Coronary artery (tissue), 2 donors: ENCODE measurements at regions not wholly inside any gene's neighbourhood (a gene's known extent, or its start where the extent isn't known, plus 50 kb on each side); places are given as distances from the start of the nearest gene placed in this dataset.

Experiments
- DNase-seq: peaks from one replicate; pipeline ENCODE4 v3.0.0-alpha.2; 2017; ENCODE audit warnings: low spot score
- H3K27ac ChIP-seq, 2 donors: fragments of 200-600 bp; sonication (generic); one replicate each; pipeline ENCODE4 v1.5.1; 2016 to 2019
- H3K4me3 ChIP-seq: fragments of 200-600 bp; sonication (generic); 2 replicates; pipeline ENCODE4 v1.5.1; 2016; ENCODE audit warnings: mild to moderate bottlenecking, moderate library complexity
- TF ChIP-seq, protein P1 (sequence below): fragments of 200-600 bp; sonication (generic); IDR thresholded peaks from one replicate; pipeline ENCODE4 v1.5.1; 2019; ENCODE audit warnings: antibody characterized with exemption

DNA sequence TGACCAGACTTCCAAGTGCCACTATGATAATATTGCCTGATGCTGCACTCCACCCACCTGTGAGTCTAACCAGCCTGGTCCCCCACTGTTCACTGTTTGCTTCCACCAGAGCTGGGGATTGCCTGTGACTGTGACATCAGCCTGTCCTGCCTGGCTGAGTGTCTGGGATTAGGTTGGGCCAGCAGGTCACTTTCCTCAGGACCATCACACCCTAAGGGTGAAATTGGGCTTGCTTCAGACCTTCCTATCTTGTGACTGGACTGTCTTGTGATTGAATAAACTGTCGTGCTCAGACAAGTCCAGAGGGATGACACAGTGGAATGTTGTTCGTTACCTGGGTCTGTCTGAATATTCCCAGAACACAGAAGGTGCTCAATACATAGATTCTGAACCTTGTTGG lies 87.4 kb upstream of the HK2 start:
- TF ChIP-seq, protein P1, sequence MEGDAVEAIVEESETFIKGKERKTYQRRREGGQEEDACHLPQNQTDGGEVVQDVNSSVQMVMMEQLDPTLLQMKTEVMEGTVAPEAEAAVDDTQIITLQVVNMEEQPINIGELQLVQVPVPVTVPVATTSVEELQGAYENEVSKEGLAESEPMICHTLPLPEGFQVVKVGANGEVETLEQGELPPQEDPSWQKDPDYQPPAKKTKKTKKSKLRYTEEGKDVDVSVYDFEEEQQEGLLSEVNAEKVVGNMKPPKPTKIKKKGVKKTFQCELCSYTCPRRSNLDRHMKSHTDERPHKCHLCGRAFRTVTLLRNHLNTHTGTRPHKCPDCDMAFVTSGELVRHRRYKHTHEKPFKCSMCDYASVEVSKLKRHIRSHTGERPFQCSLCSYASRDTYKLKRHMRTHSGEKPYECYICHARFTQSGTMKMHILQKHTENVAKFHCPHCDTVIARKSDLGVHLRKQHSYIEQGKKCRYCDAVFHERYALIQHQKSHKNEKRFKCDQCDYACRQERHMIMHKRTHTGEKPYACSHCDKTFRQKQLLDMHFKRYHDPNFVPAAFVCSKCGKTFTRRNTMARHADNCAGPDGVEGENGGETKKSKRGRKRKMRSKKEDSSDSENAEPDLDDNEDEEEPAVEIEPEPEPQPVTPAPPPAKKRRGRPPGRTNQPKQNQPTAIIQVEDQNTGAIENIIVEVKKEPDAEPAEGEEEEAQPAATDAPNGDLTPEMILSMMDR, result no peak
- Histone ChIP-seq H3K4me3 (no peak overlapping the region), H3K27ac (no peak overlapping the region)
- no peak for DNase-seq

DNA sequence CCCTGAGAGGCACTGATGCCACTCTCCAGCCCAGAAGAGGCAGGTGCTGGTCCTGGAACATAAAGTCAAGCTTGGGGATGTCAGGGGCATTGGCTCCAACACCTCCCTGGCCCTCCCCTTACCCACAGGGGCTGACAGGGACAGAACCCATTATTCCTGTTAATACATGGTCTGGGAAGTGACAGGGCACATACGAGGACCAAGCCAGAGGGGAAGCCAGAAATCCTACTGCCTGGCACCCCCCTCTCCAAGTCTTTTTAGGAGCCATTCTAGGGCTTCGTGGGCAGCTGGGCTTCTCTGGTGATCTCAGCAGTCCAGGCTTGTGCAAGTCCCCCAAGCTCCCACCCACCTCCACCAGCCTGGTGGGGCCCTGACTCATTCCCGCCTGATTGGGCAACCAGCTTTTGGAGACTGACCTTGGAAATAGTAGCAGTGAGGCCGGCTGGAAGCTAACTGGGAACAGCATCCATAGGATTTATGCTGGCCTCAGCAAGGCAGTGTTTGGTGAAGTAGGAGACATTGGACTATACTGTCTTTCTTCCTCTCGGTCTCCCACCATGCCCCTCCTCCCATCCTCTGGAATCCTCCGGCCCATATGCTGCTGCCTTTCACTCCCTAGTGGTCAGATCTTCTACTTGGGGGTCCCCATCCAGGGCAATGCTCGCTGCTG lies 86.4 kb upstream of the HK2 start:
- Histone ChIP-seq H3K27ac (no peak overlapping the region), H3K4me3 (no peak overlapping the region)
- DNase-seq, result no peak
- TF ChIP-seq, protein P1, result no peak

DNA sequence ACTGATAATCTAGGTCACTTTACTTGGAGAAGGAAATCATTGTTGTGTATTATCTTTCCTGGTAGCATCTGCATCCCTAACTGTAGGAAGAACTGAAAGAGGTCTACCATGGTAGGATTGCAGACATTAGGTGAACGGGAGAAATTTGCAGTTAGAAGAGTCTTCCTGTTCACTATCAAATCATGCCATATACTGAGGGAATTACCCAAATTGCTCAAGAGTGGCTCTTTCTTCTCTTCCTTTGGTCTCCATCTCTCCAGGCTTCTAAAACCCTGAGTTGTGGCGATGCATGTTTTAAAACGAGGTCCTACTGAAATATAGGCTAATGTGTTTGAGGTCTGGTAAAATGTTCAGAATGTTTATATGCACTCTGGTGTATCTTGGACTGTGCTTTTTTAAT lies 85.3 kb upstream of the HK2 start:
- Histone ChIP-seq H3K27ac (no peak overlapping the region), H3K4me3 (no peak overlapping the region)
- TF ChIP-seq, protein P1, result no peak
- DNase-seq, result no peak

DNA sequence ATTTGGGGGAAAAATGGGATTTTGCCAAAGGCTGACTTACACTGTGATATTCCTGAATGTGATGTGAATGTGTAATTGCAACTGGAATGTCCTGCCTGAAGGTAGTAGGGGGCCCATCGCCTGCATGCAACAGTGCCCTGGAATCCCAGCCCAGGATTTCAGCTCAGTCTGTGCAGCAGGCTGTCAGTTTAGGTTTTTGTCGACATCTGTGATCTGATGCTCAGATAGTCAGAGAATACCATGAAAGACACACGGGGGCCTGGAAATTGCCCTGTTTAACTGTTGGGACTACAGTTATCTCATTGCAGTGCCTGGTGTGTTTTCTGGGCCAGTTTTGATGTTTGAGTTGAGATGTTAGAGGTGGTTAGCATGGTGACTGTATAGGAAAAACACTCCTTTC lies 84.5 kb upstream of the HK2 start:
- H3K4me3 ChIP-seq, result no peak overlapping the region
- no peak for DNase-seq
- no peak overlapping the region for H3K27ac ChIP-seq
- TF ChIP-seq, protein P1, result no peak

DNA sequence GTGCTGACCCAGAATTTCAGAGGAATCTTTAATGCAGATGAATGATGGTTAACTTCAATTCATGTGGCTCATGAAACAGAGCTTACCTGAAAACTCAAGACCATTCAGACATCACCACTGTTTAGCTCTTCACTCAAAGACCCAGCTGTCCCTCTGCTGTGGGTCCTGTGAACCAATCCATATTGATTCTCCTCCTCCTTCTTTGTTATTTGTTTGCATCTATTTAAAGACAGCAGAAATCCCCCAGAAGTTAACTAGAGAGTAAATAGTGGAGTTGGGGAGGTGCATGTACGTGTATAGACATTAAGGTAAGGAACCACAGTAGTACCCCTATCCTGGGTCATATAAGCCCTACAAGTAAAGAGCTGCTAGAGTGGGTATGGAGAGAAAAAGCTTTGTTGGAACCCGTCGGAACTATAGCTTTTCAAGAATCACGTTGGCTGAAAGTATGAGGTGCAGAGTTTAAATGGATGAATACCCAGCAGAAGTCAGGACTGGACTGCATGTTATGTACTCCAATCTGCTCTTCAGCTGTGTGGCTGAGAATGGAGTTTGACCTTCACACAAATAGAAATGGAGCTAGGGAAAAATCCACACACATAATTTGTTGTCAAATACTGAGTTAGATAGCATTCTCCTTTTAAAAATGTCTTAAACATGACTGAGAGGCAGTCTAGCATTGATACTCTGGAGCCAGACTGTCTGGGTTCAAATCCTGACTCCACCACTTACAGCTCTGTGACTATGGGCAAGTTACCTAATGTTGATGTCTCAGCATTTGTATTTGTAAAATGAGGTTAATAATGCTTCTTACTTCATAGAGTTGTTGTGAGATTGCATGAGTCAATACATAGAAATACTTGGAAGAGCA lies 81.7 kb upstream of the HK2 start:
- TF ChIP-seq, protein P1, result no peak
- DNase-seq, result no peak
- no peak overlapping the region for H3K4me3 ChIP-seq
- H3K27ac ChIP-seq, result no peak overlapping the region

DNA sequence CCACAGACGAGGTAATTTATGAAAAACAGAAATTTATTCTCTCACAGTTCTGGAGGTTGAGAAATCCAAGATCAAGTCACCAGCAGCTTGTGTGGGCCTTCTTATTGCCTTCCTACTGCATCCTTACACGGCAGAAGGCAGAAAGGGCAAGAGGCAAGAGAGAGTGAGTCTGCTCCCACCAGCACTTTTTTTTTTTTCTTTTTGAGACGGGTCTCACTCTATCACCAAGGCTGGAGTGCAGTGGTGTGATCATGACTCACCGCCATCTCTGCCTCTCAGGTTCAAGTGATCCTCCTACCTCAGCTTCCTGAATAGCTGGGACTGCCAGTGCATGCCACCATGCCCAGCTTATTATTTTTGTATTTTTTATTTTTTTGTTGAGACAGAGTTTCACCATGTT lies 78.5 kb upstream of the HK2 start:
- TF ChIP-seq, protein P1, result no peak
- H3K4me3 ChIP-seq, result no peak overlapping the region
- DNase-seq, result no peak
- H3K27ac ChIP-seq, result no peak overlapping the region
